IMR-90 (cell line): ENCODE measurements at regions not wholly inside any gene's neighbourhood (a gene's known extent, or its start where the extent isn't known, plus 50 kb on each side); places are given as distances from the start of the nearest gene placed in this dataset.
"Not testable (repeated sequence)": the region's sequence is repeated elsewhere in the genome, so short reads cannot be mapped to it uniquely, and the experiment has no call there.

ENCODE experiments used
- ATAC-seq: fragments of 200-7000 bp; cut with Tn5 transposase; 2 replicates; pipeline ENCODE4 v1.9.1; 2020; ENCODE audit warnings: low read depth, mild to moderate bottlenecking, moderate library complexity
- BruUV-seq: library from RNA; stranded (reverse); fragments of 400-500 nt; replicated peaks from 2 replicates; lab custom pipeline; 2021; lab: Mats Ljungman, UMichigan
- CTCF ChIA-PET: fragments of 300-600 bp; formaldehyde crosslinking; extraction: SDS; loops from one replicate; lab custom pipeline; 2021; ENCODE audit warnings: antibody characterized with exemption; lab: Yijun Ruan, JAX
- POLR2A ChIA-PET: fragments of 300-600 bp; sonication (Branson Sonifier 250); formaldehyde crosslinking; loops from one replicate; lab custom pipeline; 2022; ENCODE audit warnings: antibody characterized with exemption; ENCODE audit not compliant: unreplicated experiment; lab: Charles Lee
- DNase-seq: peaks from one replicate; pipeline ENCODE4 v3.0.0; 2013
- H2AFZ ChIP-seq: replicated peaks from 2 replicates; pipeline ENCODE3; 2013; ENCODE audit warnings: low read length, mild to moderate bottlenecking; ENCODE audit not compliant: poor library complexity
- H2AK5ac ChIP-seq: 2 replicates; pipeline ENCODE4 v1.6.1; 2013; ENCODE audit warnings: low read depth, low read length, inconsistent platforms
- H2AK9ac ChIP-seq: replicated peaks from 2 replicates; pipeline ENCODE3; 2013; ENCODE audit warnings: mild to moderate bottlenecking, low read depth, low read length, moderate library complexity; ENCODE audit not compliant: poor library complexity
- H2BK120ac ChIP-seq: 2 replicates; pipeline ENCODE4 v1.6.1; 2013; ENCODE audit warnings: low read depth, low read length, inconsistent platforms
- H2BK15ac ChIP-seq: 3 replicates; pipeline ENCODE4 v1.6.1; 2013; ENCODE audit warnings: low read depth, low read length, inconsistent platforms
- H2BK20ac ChIP-seq: 2 replicates; pipeline ENCODE4 v1.6.1; 2013; ENCODE audit warnings: low read depth, mild to moderate bottlenecking, inconsistent platforms, low read length, moderate library complexity
- H2BK5ac ChIP-seq: 2 replicates; pipeline ENCODE4 v1.6.1; 2013; ENCODE audit warnings: mild to moderate bottlenecking, low read depth, low read length, inconsistent platforms; ENCODE audit not compliant: poor library complexity, severe bottlenecking
- H3K14ac ChIP-seq: replicated peaks from 2 replicates; pipeline ENCODE4 v1.6.1; 2013; ENCODE audit warnings: low read depth, low read length, inconsistent platforms
- H3K18ac ChIP-seq: 2 replicates; pipeline ENCODE4 v1.6.1; 2013; ENCODE audit warnings: low read depth, low read length, control low read depth
- H3K23ac ChIP-seq: 2 replicates; pipeline ENCODE4 v1.6.1; 2013; ENCODE audit warnings: low read depth, low read length, inconsistent platforms
- H3K27ac ChIP-seq: 2 replicates; pipeline ENCODE4 v1.5.1; 2013; ENCODE audit warnings: mild to moderate bottlenecking, control low read depth, low read length; ENCODE audit not compliant: insufficient read depth
- H3K27me3 ChIP-seq: 2 replicates; pipeline ENCODE4 v1.6.1; 2013; ENCODE audit warnings: low read length; ENCODE audit not compliant: control insufficient read depth, insufficient read depth
- H3K36me3 ChIP-seq: 2 replicates; pipeline ENCODE4 v1.6.1; 2013; ENCODE audit warnings: low read length, mixed read lengths; ENCODE audit not compliant: control insufficient read depth, insufficient read depth
- H3K4ac ChIP-seq: 2 replicates; pipeline ENCODE4 v1.6.1; 2013; ENCODE audit warnings: low read depth, low read length, inconsistent platforms
- H3K4me1 ChIP-seq: 2 replicates; pipeline ENCODE4 v1.6.1; 2013; ENCODE audit warnings: low read length, mixed read lengths; ENCODE audit not compliant: control insufficient read depth, insufficient read depth
- H3K4me2 ChIP-seq: 2 replicates; pipeline ENCODE4 v1.6.1; 2013; ENCODE audit warnings: low read depth, mild to moderate bottlenecking, control low read depth, low read length, moderate library complexity
- H3K4me3 ChIP-seq: 2 replicates; pipeline ENCODE4 v1.5.1; 2013; ENCODE audit warnings: low read depth, mild to moderate bottlenecking, control low read depth, low read length, moderate library complexity; ENCODE audit not compliant: insufficient read depth
- H3K56ac ChIP-seq: 2 replicates; pipeline ENCODE4 v1.6.1; 2013; ENCODE audit warnings: low read length, inconsistent platforms; ENCODE audit not compliant: insufficient read depth; ENCODE audit errors: extremely low read depth
- H3K79me1 ChIP-seq, 2 experiments: 2 replicates each; pipeline ENCODE4 v1.6.1; 2013; ENCODE audit warnings: low read length in 2 of 2, inconsistent platforms in 1 of 2, low read depth in 1 of 2
- H3K9ac ChIP-seq: 2 replicates; pipeline ENCODE4 v1.6.1; 2013; ENCODE audit warnings: low read depth, low read length, control low read depth
- H3K9me1 ChIP-seq: 2 replicates; pipeline ENCODE4 v1.6.1; 2013; ENCODE audit warnings: low read length, inconsistent platforms; ENCODE audit not compliant: insufficient read depth
- H3K9me3 ChIP-seq: 2 replicates; pipeline ENCODE4 v1.6.1; 2013; ENCODE audit warnings: low read length; ENCODE audit not compliant: control insufficient read depth, insufficient read depth
- H4K20me1 ChIP-seq: 2 replicates; pipeline ENCODE4 v1.6.1; 2013; ENCODE audit warnings: low read length, inconsistent platforms; ENCODE audit not compliant: insufficient read depth
- H4K5ac ChIP-seq: 2 replicates; pipeline ENCODE4 v1.6.1; 2013; ENCODE audit warnings: mild to moderate bottlenecking, low read depth, low read length, control low read depth
- H4K8ac ChIP-seq, 2 experiments: 2 replicates each; pipeline ENCODE4 v1.6.1; 2013; ENCODE audit warnings: low read depth in 2 of 2, low read length in 2 of 2, control low read depth in 1 of 2, inconsistent platforms in 1 of 2
- H4K91ac ChIP-seq: 2 replicates; pipeline ENCODE4 v1.6.1; 2013; ENCODE audit warnings: low read depth, low read length, inconsistent platforms; ENCODE audit not compliant: insufficient read depth
- CEBPB ChIP-seq: IDR thresholded peaks from 2 replicates; pipeline ENCODE4 v1.6.1; 2012; ENCODE audit warnings: low read depth, low read length, improper control_type of control experiment
- CTCF ChIP-seq: conservative IDR thresholded peaks from 2 replicates; pipeline ENCODE4 v1.5.1; 2012; ENCODE audit warnings: mild to moderate bottlenecking, low read depth, low read length, improper control_type of control experiment
- FOS ChIP-seq: fragments of 150-350 bp; IDR thresholded peaks from 2 replicates; pipeline ENCODE4 v1.6.1; 2016; ENCODE audit warnings: low read depth, low read length
- MXI1 ChIP-seq: IDR thresholded peaks from 2 replicates; pipeline ENCODE4 v1.6.1; 2012; ENCODE audit warnings: low read depth, mild to moderate bottlenecking, low read length, moderate library complexity, borderline replicate concordance
- NFE2L2 ChIP-seq: fragments of 150-350 bp; IDR thresholded peaks from 2 replicates; pipeline ENCODE4 v1.6.1; 2016; ENCODE audit warnings: low read depth, mild to moderate bottlenecking, low read length
- RAD21 ChIP-seq: IDR thresholded peaks from 2 replicates; pipeline ENCODE4 v1.6.1; 2012; ENCODE audit warnings: low read length, improper control_type of control experiment
- RCOR1 ChIP-seq: IDR thresholded peaks from 2 replicates; pipeline ENCODE4 v1.6.1; 2012; ENCODE audit warnings: mild to moderate bottlenecking, low read length, improper control_type of control experiment; ENCODE audit not compliant: insufficient replicate concordance
- RFX5 ChIP-seq: IDR thresholded peaks from 2 replicates; pipeline ENCODE4 v1.8.0; 2012; ENCODE audit warnings: low read depth, mild to moderate bottlenecking, low read length, moderate library complexity
- SMC3 ChIP-seq: fragments of 150-350 bp; IDR thresholded peaks from 2 replicates; pipeline ENCODE4 v1.6.1; 2016; ENCODE audit warnings: low read depth, mild to moderate bottlenecking, antibody characterized with exemption, low read length, moderate library complexity
- WGBS, 2 experiments: methylation state at CpG; one replicate each; pipeline versions ENCODE4 v1.1.5 to v1.1.7; 2013; ENCODE audit warnings: missing lambda C conversion rate in 2 of 2; ENCODE audit not compliant: insufficient read length in 1 of 2; ENCODE audit errors: extremely low coverage in 2 of 2; 5-methylcytosine and 5-hydroxymethylcytosine counted together
- dilution Hi-C: fragments of 300-500 bp; cut with HindIII; formaldehyde crosslinking; loops from one replicate; pipeline ENCODE4 v1.14.3; 2018; ENCODE audit warnings: low sequenced_read_pairs; ENCODE audit not compliant: unreplicated experiment
- in situ Hi-C: fragments of 300-500 bp; cut with MboI; formaldehyde crosslinking; loops from 3 replicates; pipeline ENCODE4 v1.14.3; 2019; ENCODE audit warnings: low sequenced_read_pairs, inconsistent platforms, mixed read lengths
- intact Hi-C: fragments of 100-400 bp; cut with micrococcal nuclease; formaldehyde crosslinking; loops from 2 replicates; pipeline ENCODE4 v1.10.0; 2022

DNA sequence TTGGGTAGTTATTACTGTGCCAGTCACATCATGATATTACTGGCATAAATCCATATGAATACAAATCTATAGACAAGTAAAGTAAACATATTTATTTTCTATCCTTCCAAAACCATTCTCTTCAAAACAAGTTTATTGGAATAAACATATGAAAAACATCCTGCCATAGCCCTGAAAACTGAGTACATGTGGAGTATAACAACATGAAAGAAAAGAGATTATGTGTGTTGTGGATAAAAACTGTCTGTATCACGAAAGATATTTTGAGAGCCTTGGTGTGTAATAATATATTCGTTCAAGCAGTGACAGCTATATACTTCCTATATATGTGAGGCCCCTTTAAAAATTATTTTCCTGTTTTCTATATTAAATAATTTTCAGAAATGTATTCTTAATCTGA lies 1742.2 kb downstream of the ARAP2 start:
- no peak overlapping the region for H3K14ac ChIP-seq
- no peak for TF ChIP-seq NFE2L2
- no peak for TF ChIP-seq RCOR1
- no peak for TF ChIP-seq SMC3
- TF ChIP-seq RFX5: no peak
- no peak for TF ChIP-seq FOS
- TF ChIP-seq MXI1: no peak
- TF ChIP-seq RAD21: no peak
- no peak for TF ChIP-seq CTCF
- no peak for TF ChIP-seq CEBPB
- no peak overlapping the region for H3K56ac ChIP-seq
- H2BK15ac ChIP-seq: no peak overlapping the region
- H3K4me3 ChIP-seq: no peak overlapping the region
- no peaks in the 10 kb centered on the region for H3K36me3 ChIP-seq
- H3K9me1 ChIP-seq: no peaks in the 10 kb centered on the region
- ATAC-seq: no peak
- no peaks in the 10 kb centered on the region for H3K27me3 ChIP-seq
- dilution Hi-C loops: no loop called here
- no peak overlapping the region for H4K8ac ChIP-seq
- no peaks in the 10 kb centered on the region for H3K4me1 ChIP-seq
- 0 out of 2 replicates have a peak, but pooled peaks cover 4% of the 10 kb centered on the region for H3K9me3 ChIP-seq
- H2AK9ac ChIP-seq: no peak overlapping the region
- BruUV-seq: no TSS peak
- H3K18ac ChIP-seq: no peak overlapping the region
- no peak overlapping the region for H3K23ac ChIP-seq
- H2AFZ ChIP-seq: no peak overlapping the region
- H2BK5ac ChIP-seq: no peak overlapping the region
- no peak overlapping the region for H4K91ac ChIP-seq
- H4K20me1 ChIP-seq: no peaks in the 10 kb centered on the region
- no peak overlapping the region for H2BK120ac ChIP-seq
- H3K4ac ChIP-seq: no peak overlapping the region
- no peak overlapping the region for H2AK5ac ChIP-seq
- WGBS, 2 experiments: no CpG with 5 or more reads among the region's 2 CpGs
- POLR2A ChIA-PET: no interaction called here
- H3K9ac ChIP-seq: no peak overlapping the region
- H3K27ac ChIP-seq: no peak overlapping the region
- no peak for DNase-seq
- in situ Hi-C loops: no loop called here
- no peak overlapping the region for H3K4me2 ChIP-seq
- no peak overlapping the region for H2BK20ac ChIP-seq
- CTCF ChIA-PET: no interaction called here
- no peak overlapping the region for H4K5ac ChIP-seq
- intact Hi-C loops: no loop called here
- H3K79me1 ChIP-seq: no peaks in the 10 kb centered on the region

- H3K27me3 ChIP-seq, BruUV-seq, H3K4me1 ChIP-seq, intact Hi-C loops, H2BK20ac ChIP-seq, H2BK120ac ChIP-seq, H4K8ac ChIP-seq, H2AFZ ChIP-seq, H4K91ac ChIP-seq, H3K9me1 ChIP-seq, H3K9me3 ChIP-seq, DNase-seq, dilution Hi-C loops, H3K4me3 ChIP-seq, in situ Hi-C loops, H4K5ac ChIP-seq, H3K9ac ChIP-seq, H2AK5ac ChIP-seq, H3K56ac ChIP-seq, H3K36me3 ChIP-seq, H3K4ac ChIP-seq, ATAC-seq, H3K23ac ChIP-seq, POLR2A ChIA-PET, H3K4me2 ChIP-seq, H2AK9ac ChIP-seq, H3K18ac ChIP-seq, H4K20me1 ChIP-seq, H3K14ac ChIP-seq, H3K79me1 ChIP-seq, H3K27ac ChIP-seq, H2BK15ac ChIP-seq, CTCF ChIA-PET, H2BK5ac ChIP-seq: not testable (repeated sequence)
- no CpG with 5 or more reads among the region's 2 CpGs for WGBS, 2 experiments
Measured at GRCh38 chr4:34504731-34505130, 1739.6 kb downstream of the ARAP2 start.
